ENCODE measurements at regions not wholly inside any gene's neighbourhood (a gene's known extent, or its start where the extent isn't known, plus 50 kb on each side); places are given as distances from the start of the nearest gene placed in this dataset.
"Not testable (repeated sequence)": the region's sequence is repeated elsewhere in the genome, so short reads cannot be mapped to it uniquely, and the experiment has no call there.

DNA sequence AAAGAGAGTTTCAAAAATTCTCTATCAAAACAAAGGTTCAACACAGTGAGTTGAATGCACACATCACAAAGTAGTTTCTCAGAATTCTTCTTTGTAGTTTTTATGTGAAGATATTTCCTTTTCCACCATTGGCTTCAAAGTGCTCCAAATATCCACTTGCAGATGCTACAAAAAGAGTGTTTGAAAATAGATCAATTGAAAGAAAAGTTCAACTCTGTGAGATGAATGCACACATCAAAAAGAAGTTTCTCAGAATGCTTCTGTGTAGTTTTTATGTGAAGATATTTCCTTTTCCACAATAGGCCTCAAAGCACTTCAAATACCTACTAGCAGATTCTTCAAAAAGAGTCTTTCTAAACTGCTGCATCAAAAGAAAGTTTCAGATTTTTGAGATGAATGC, 298.3 kb upstream of the DEFB115 start:
- TF ChIP-seq, protein P1, sequence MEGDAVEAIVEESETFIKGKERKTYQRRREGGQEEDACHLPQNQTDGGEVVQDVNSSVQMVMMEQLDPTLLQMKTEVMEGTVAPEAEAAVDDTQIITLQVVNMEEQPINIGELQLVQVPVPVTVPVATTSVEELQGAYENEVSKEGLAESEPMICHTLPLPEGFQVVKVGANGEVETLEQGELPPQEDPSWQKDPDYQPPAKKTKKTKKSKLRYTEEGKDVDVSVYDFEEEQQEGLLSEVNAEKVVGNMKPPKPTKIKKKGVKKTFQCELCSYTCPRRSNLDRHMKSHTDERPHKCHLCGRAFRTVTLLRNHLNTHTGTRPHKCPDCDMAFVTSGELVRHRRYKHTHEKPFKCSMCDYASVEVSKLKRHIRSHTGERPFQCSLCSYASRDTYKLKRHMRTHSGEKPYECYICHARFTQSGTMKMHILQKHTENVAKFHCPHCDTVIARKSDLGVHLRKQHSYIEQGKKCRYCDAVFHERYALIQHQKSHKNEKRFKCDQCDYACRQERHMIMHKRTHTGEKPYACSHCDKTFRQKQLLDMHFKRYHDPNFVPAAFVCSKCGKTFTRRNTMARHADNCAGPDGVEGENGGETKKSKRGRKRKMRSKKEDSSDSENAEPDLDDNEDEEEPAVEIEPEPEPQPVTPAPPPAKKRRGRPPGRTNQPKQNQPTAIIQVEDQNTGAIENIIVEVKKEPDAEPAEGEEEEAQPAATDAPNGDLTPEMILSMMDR (IDR thresholded peaks at IDR 0.05; ENCODE audit: insufficient read depth, low read length, poor library complexity, severe bottlenecking) = not testable (repeated sequence)
- TF ChIP-seq EZH2phosphoT487 (conservative IDR thresholded peaks at IDR 0.05; ENCODE audit: low read length) = not testable (repeated sequence)

All from SU-DHL-6 (cell line).